ENCODE measurements at regions not wholly inside any gene's neighbourhood (a gene's known extent, or its start where the extent isn't known, plus 50 kb on each side); places are given as distances from the start of the nearest gene placed in this dataset.

DNA sequence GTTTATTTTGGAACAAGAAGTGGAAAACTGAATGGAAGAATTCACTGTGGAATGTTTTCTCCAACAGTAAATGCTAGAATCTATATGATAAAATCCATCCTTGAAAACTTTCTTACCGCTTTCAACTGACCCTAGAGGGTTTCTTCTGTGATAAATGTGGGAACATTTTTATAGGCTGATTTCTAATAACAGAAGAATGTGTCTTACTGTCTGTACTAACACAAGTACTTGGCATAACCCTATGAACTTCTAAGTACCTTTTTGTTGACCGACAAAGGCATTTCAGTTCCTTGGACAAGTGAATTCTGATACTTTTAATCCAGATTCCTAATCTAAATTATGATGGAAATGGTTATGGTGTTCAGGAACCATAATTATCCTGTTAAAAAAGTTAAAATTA is 1109.7 kb upstream of the FLRT2 start:
- DNase-seq = no peak
- ChIA-PET POLR2A (no interaction called here), CTCF (no interaction called here)
- Mint-ChIP-seq H3K4me1 (no peaks in the 10 kb centered on the region), H3K27ac (no peak overlapping the region), H3K36me3 (no peaks in the 10 kb centered on the region), H3K27me3 (no peaks in the 10 kb centered on the region), H3K9me3 (peaks cover 9 to 26% (median 12%) of the 10 kb centered on the region in 3 donors), H3K4me3 (no peak overlapping the region)
- ATAC-seq (replicated peaks in 1 of 4) = no peak
- no peak overlapping the region for H3K27ac ChIP-seq (ENCODE audit: low read length)
- no CpG with 5 or more reads among the region's 2 CpGs for WGBS (ENCODE audit: insufficient coverage)
- no peaks in the 10 kb centered on the region for H3K4me1 ChIP-seq (ENCODE audit: control insufficient read depth in 1 of 2, extremely low read depth in 1 of 2, insufficient read depth in 2 of 2, low read length in 2 of 2)
- no peaks in the 10 kb centered on the region for H3K36me3 ChIP-seq (ENCODE audit: control insufficient read depth in 2 of 2, extremely low read depth in 1 of 2, insufficient read depth in 1 of 2, low read length in 1 of 2)
- no peaks in the 10 kb centered on the region for H3K9me3 ChIP-seq
- no peaks in the 10 kb centered on the region for H3K27me3 ChIP-seq (replicated peaks in 1 of 2; ENCODE audit: control insufficient read depth in 2 of 2, extremely low read depth in 1 of 2, insufficient read depth in 2 of 2, low read length in 1 of 2)
- no peak overlapping the region for H3K4me3 ChIP-seq (ENCODE audit: control insufficient read depth in 1 of 2, extremely low read depth in 1 of 2, low read length in 1 of 2)

DNA sequence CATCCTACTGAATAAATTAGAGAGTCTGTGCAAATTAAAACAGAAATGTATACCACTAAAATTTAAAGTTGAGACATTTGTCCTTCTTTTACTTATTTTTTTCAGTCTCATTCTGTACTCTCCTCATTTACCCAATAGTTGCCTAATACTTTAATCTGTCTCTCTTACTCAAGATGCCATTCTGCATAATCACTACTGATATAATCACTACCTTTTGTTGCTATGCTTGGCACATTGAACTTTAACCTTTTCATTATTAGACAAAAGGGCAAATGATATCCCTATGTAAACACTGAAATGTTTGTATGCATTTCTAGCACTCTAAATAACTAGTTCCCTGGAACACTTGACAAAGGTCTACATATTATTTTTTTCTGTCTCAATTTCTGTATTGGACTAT is 1108.3 kb upstream of the FLRT2 start:
- Histone ChIP-seq H3K27me3 (replicated peaks in 1 of 2; ENCODE audit: control insufficient read depth in 2 of 2, extremely low read depth in 1 of 2, insufficient read depth in 2 of 2, low read length in 1 of 2) (no peaks in the 10 kb centered on the region), H3K36me3 (ENCODE audit: control insufficient read depth in 2 of 2, extremely low read depth in 1 of 2, insufficient read depth in 1 of 2, low read length in 1 of 2) (no peaks in the 10 kb centered on the region), H3K27ac (ENCODE audit: low read length) (no peak overlapping the region), H3K9me3 (no peaks in the 10 kb centered on the region), H3K4me1 (ENCODE audit: control insufficient read depth in 1 of 2, extremely low read depth in 1 of 2, insufficient read depth in 2 of 2, low read length in 2 of 2) (no peaks in the 10 kb centered on the region), H3K4me3 (ENCODE audit: control insufficient read depth in 1 of 2, extremely low read depth in 1 of 2, low read length in 1 of 2) (no peak overlapping the region)
- Mint-ChIP-seq H3K4me3 (no peak overlapping the region), H3K9me3 (peaks cover 9 to 15% (median 12%) of the 10 kb centered on the region in 3 donors), H3K4me1 (no peaks in the 10 kb centered on the region), H3K27me3 (no peaks in the 10 kb centered on the region), H3K27ac (no peak overlapping the region), H3K36me3 (no peaks in the 10 kb centered on the region)
- DNase-seq = no peak
- ChIA-PET POLR2A (no interaction called here), CTCF (no interaction called here)
- no peak for ATAC-seq (replicated peaks in 1 of 4)

DNA sequence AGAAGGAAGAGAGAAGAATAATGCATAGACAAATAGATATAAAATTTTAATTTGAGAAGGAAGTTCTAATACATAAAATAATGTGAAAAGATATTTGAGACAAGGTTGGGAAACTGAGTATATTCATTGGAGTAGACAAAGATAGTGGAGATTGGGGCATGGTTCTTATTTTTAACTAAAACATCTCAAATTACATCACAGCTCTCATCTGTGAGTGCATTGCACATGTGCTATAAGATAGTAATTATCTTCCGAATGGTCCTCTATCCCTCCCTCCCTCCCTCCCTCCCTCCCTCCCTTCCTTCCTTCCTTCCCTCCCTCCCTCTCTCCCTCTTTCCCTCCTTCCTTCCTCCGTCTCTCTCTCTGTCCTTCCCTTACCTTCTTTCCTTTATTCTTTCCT is 1104.0 kb upstream of the FLRT2 start:
- ChIA-PET POLR2A (interaction anchor here in 1 of 2 donors (0.6 kb wide), 1 partner anchor 1591 kb away, joined by 3 read pairs; no protein-coding TSS in a partner anchor), CTCF (no interaction called here)
- Mint-ChIP-seq H3K36me3 (no peaks in the 10 kb centered on the region), H3K27me3 (no peaks in the 10 kb centered on the region), H3K4me1 (no peaks in the 10 kb centered on the region), H3K4me3 (no peak overlapping the region), H3K9me3 (peaks cover 3 to 8% (median 3%) of the 10 kb centered on the region in 3 donors), H3K27ac (no peak overlapping the region)
- Histone ChIP-seq H3K4me1 (ENCODE audit: control insufficient read depth in 1 of 2, extremely low read depth in 1 of 2, insufficient read depth in 2 of 2, low read length in 2 of 2) (no peaks in the 10 kb centered on the region), H3K9me3 (no peaks in the 10 kb centered on the region), H3K4me3 (ENCODE audit: control insufficient read depth in 1 of 2, extremely low read depth in 1 of 2, low read length in 1 of 2) (no peak overlapping the region), H3K36me3 (ENCODE audit: control insufficient read depth in 2 of 2, extremely low read depth in 1 of 2, insufficient read depth in 1 of 2, low read length in 1 of 2) (no peaks in the 10 kb centered on the region), H3K27ac (ENCODE audit: low read length) (no peak overlapping the region), H3K27me3 (replicated peaks in 1 of 2; ENCODE audit: control insufficient read depth in 2 of 2, extremely low read depth in 1 of 2, insufficient read depth in 2 of 2, low read length in 1 of 2) (no peaks in the 10 kb centered on the region)
- no CpG with 5 or more reads among the region's 2 CpGs for WGBS (ENCODE audit: insufficient coverage)
- DNase-seq = no peak
- no peak for ATAC-seq (replicated peaks in 1 of 4)

DNA sequence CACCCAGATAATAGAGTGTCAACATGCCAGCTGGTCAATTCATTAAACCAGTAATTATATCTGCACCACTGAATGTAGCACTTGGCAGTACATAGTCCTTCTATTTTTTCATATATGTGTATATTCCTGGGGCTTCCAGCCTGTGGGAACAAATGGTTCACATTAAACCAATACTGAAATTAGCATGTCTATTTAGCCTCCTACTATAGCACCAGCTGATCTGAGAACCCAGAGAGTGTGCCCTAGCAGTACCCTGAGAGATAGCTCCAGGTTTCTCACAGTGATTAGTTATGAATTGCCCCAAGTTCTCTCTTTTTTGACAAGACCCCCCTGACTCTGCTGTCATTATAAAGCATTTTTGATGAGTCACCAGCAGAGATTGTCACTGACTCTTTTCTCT is 1097.3 kb upstream of the FLRT2 start:
- H3K4me1 ChIP-seq (ENCODE audit: control insufficient read depth in 1 of 2, extremely low read depth in 1 of 2, insufficient read depth in 2 of 2, low read length in 2 of 2) = no peaks in the 10 kb centered on the region
- Mint-ChIP-seq H3K9me3 (peaks cover 4 to 15% (median 10%) of the 10 kb centered on the region in 3 donors), H3K4me1 (no peaks in the 10 kb centered on the region), H3K27me3 (no peaks in the 10 kb centered on the region), H3K27ac (no peak overlapping the region), H3K36me3 (no peaks in the 10 kb centered on the region), H3K4me3 (no peak overlapping the region)
- H3K9me3 ChIP-seq = no peaks in the 10 kb centered on the region
- CTCF ChIA-PET = no interaction called here
- POLR2A ChIA-PET = no interaction called here
- H3K27me3 ChIP-seq (replicated peaks in 1 of 2; ENCODE audit: control insufficient read depth in 2 of 2, extremely low read depth in 1 of 2, insufficient read depth in 2 of 2, low read length in 1 of 2) = no peaks in the 10 kb centered on the region
- H3K27ac ChIP-seq (ENCODE audit: low read length) = no peak overlapping the region
- no peak for ATAC-seq (replicated peaks in 1 of 4)
- no peak for DNase-seq
- H3K36me3 ChIP-seq (ENCODE audit: control insufficient read depth in 2 of 2, extremely low read depth in 1 of 2, insufficient read depth in 1 of 2, low read length in 1 of 2) = no peaks in the 10 kb centered on the region
- no peak overlapping the region for H3K4me3 ChIP-seq (ENCODE audit: control insufficient read depth in 1 of 2, extremely low read depth in 1 of 2, low read length in 1 of 2)

DNA sequence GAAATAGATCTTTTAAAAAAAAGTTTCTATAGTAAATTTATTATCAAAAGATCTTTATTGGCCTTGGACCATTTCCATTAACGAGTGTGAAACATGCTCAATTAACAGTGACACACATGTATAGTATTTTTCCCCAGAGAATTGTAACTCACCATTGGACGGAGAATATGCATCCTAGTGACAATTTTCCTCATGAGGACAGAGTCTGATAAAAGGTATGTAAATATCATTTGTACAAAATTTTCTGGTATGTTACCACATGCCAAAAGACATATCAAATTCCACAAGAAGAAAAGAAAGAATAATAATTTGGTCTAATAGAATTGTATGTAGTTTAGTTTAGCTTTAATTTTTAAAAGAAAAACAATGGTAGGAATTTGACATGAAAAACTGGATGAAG is 1096.0 kb upstream of the FLRT2 start:
- WGBS (ENCODE audit: insufficient coverage) = no CpG with 5 or more reads among the region's 2 CpGs
- no peaks in the 10 kb centered on the region for H3K4me1 Mint-ChIP-seq
- Histone ChIP-seq H3K4me1 (ENCODE audit: control insufficient read depth in 1 of 2, extremely low read depth in 1 of 2, insufficient read depth in 2 of 2, low read length in 2 of 2) (no peaks in the 10 kb centered on the region), H3K27ac (ENCODE audit: low read length) (no peak overlapping the region), H3K27me3 (replicated peaks in 1 of 2; ENCODE audit: control insufficient read depth in 2 of 2, extremely low read depth in 1 of 2, insufficient read depth in 2 of 2, low read length in 1 of 2) (no peaks in the 10 kb centered on the region), H3K36me3 (ENCODE audit: control insufficient read depth in 2 of 2, extremely low read depth in 1 of 2, insufficient read depth in 1 of 2, low read length in 1 of 2) (no peaks in the 10 kb centered on the region), H3K4me3 (ENCODE audit: control insufficient read depth in 1 of 2, extremely low read depth in 1 of 2, low read length in 1 of 2) (no peak overlapping the region), H3K9me3 (no peaks in the 10 kb centered on the region)
- DNase-seq (no peak), ATAC-seq (replicated peaks in 1 of 4) (no peak)
- no peak overlapping the region for H3K4me3 Mint-ChIP-seq
- peaks cover 4 to 15% (median 13%) of the 10 kb centered on the region in 3 donors for H3K9me3 Mint-ChIP-seq
- no peaks in the 10 kb centered on the region for H3K27me3 Mint-ChIP-seq
- ChIA-PET CTCF (interaction anchor here in 1 of 2 donors (0.7 kb wide), 1 partner anchor 33 kb away, joined by 3 read pairs; no protein-coding TSS in a partner anchor), POLR2A (no interaction called here)
- no peak overlapping the region for H3K27ac Mint-ChIP-seq
- H3K36me3 Mint-ChIP-seq = no peaks in the 10 kb centered on the region

DNA sequence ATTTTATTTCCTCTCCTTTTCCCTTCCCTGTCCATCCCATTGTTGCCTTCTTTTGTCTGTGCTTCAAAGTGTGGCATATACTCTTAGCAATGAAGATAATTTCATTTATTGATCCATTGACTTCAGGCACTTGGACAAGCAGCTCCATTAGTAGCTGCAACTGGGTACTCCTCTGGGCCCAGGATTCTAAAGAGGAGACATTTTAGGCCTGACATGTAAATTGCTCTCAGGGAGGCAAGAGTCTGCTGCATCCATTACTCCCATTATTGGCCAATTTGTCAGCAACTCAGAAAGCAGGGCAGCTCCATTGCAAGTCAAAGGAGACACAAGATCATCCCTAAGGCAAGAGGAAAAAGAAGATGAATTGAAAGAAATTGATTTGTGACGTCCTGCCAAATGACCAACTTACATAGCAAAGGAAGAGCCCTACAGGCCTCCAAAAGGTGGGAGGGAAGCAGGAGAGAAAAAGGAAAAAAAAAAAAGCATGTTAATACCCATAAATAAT is 1094.1 kb upstream of the FLRT2 start:
- peaks cover 4 to 18% (median 15%) of the 10 kb centered on the region in 3 donors for H3K9me3 Mint-ChIP-seq
- H3K36me3 Mint-ChIP-seq = no peaks in the 10 kb centered on the region
- Histone ChIP-seq H3K27ac (ENCODE audit: low read length) (no peak overlapping the region), H3K36me3 (ENCODE audit: control insufficient read depth in 2 of 2, extremely low read depth in 1 of 2, insufficient read depth in 1 of 2, low read length in 1 of 2) (no peaks in the 10 kb centered on the region), H3K4me1 (ENCODE audit: control insufficient read depth in 1 of 2, extremely low read depth in 1 of 2, insufficient read depth in 2 of 2, low read length in 2 of 2) (no peaks in the 10 kb centered on the region), H3K9me3 (no peaks in the 10 kb centered on the region), H3K4me3 (ENCODE audit: control insufficient read depth in 1 of 2, extremely low read depth in 1 of 2, low read length in 1 of 2) (no peak overlapping the region), H3K27me3 (replicated peaks in 1 of 2; ENCODE audit: control insufficient read depth in 2 of 2, extremely low read depth in 1 of 2, insufficient read depth in 2 of 2, low read length in 1 of 2) (no peaks in the 10 kb centered on the region)
- no peak for ATAC-seq (replicated peaks in 1 of 4)
- no peaks in the 10 kb centered on the region for H3K4me1 Mint-ChIP-seq
- no peak overlapping the region for H3K4me3 Mint-ChIP-seq
- DNase-seq = no peak
- ChIA-PET CTCF (no interaction called here), POLR2A (no interaction called here)
- no peak overlapping the region for H3K27ac Mint-ChIP-seq
- H3K27me3 Mint-ChIP-seq = no peaks in the 10 kb centered on the region
- no CpG with 5 or more reads among the region's 1 CpG for WGBS (ENCODE audit: insufficient coverage)

DNA sequence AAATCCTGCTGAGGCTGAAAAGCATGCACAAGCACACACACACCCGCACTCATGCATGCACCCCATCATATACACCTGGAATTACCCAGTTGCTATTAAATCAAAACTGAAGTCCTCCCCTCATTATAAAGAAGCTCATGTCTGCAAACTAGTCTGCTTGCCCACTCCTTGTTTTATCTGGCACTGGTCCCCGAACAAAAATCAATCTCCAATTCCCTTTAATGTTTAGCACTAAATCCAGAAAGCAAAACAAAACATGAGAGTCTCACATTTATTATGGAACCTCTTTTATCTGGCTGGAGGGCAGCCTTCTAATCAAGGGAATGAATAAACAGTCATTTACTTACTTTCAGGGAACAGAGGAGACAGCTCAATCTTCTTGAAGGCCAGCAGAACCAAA is 1093.4 kb upstream of the FLRT2 start:
- no peak for DNase-seq
- ChIA-PET CTCF (no interaction called here), POLR2A (interaction anchor here in 1 of 2 donors (0.6 kb wide), 1 partner anchor 26 kb away, joined by 3 read pairs; no protein-coding TSS in a partner anchor)
- 100% methylated on average over 1 of the region's 2 CpGs for WGBS (ENCODE audit: insufficient coverage)
- no peak for ATAC-seq (replicated peaks in 1 of 4)
- Mint-ChIP-seq H3K4me3 (no peak overlapping the region), H3K27me3 (no peaks in the 10 kb centered on the region), H3K27ac (no peak overlapping the region), H3K36me3 (no peaks in the 10 kb centered on the region), H3K9me3 (peaks cover 4 to 18% (median 15%) of the 10 kb centered on the region in 3 donors), H3K4me1 (no peaks in the 10 kb centered on the region)
- no peaks in the 10 kb centered on the region for H3K27me3 ChIP-seq (replicated peaks in 1 of 2; ENCODE audit: control insufficient read depth in 2 of 2, extremely low read depth in 1 of 2, insufficient read depth in 2 of 2, low read length in 1 of 2)
- H3K4me1 ChIP-seq (ENCODE audit: control insufficient read depth in 1 of 2, extremely low read depth in 1 of 2, insufficient read depth in 2 of 2, low read length in 2 of 2) = no peaks in the 10 kb centered on the region
- no peaks in the 10 kb centered on the region for H3K9me3 ChIP-seq
- no peak overlapping the region for H3K27ac ChIP-seq (ENCODE audit: low read length)
- H3K36me3 ChIP-seq (ENCODE audit: control insufficient read depth in 2 of 2, extremely low read depth in 1 of 2, insufficient read depth in 1 of 2, low read length in 1 of 2) = no peaks in the 10 kb centered on the region
- H3K4me3 ChIP-seq (ENCODE audit: control insufficient read depth in 1 of 2, extremely low read depth in 1 of 2, low read length in 1 of 2) = no peak overlapping the region
